ENCODE measurements at regions not wholly inside any gene's neighbourhood (a gene's known extent, or its start where the extent isn't known, plus 50 kb on each side); places are given as distances from the start of the nearest gene placed in this dataset.

- TF ChIP-seq CTCF (IDR thresholded peaks at IDR 0.05): no peak
- TF ChIP-seq EZH2 (IDR thresholded peaks at IDR 0.05; ENCODE audit: borderline replicate concordance, insufficient read depth, low read depth, low read length, poor library complexity, severe bottlenecking): no peak
Observed at GRCh38 chr10:111473361-111473760, 396.5 kb downstream of the ADRA2A start.
